T-helper 2 cell treated with Interferon-gamma antibody and Interleukin-4, amounts not matched to agents 100 ng/mL and 5 ng/mL, for 36 hours (primary cell): ENCODE measurements at regions not wholly inside any gene's neighbourhood (a gene's known extent, or its start where the extent isn't known, plus 50 kb on each side); places are given as distances from the start of the nearest gene placed in this dataset.

Experiments used
- intact Hi-C: fragments of 100-400 bp; cut with micrococcal nuclease; formaldehyde crosslinking; loops from one replicate; pipeline ENCODE4 v1.15.1; 2023

DNA sequence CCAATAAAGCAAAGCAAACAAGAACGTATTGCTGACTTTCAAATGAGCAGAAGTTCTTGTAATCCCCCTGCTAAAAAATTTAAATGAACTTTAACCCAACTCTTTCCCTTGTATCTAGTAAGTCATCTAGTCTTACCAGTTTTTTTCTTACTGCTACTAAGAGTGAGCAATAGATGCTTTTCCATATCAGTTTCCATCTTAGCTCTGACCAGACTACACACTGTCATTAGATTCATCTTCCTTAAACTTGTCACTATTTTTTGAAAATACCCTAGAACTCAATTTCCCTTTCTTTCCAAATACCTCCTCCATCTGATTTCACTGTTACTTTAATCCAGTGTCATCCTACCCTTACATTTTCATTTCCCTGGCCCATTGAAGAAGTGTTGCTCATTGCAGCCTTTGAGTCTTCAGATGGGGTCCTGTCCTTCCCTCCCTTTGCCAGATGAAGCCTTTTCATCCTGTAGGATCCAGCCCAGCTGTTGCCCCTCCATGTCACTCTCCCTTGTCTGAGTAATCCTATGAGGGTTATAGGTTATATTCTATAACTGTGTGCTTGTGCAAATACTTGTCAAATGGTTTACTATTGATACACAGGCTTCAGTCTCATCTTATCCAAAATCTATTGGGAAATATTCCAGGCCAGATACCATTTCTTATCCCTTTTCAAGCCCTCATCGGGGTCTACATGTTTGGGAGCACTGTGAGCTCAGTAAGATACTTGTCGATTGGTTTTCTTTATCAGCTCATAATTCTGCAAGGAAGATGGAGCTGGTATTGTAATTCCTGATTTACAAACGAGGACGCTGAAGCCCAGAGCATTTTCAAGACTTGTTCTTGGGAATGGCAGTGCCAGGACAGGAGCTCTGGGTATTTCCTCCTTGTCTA, 51.5 kb upstream of the ITGB1 start:
- intact Hi-C loops = loop anchor here (1.0 to 5.0 kb wide), 6 partner anchors 51 to 753 kb away; partner anchors contain the start of genes CCDC7 and ITGB1

DNA sequence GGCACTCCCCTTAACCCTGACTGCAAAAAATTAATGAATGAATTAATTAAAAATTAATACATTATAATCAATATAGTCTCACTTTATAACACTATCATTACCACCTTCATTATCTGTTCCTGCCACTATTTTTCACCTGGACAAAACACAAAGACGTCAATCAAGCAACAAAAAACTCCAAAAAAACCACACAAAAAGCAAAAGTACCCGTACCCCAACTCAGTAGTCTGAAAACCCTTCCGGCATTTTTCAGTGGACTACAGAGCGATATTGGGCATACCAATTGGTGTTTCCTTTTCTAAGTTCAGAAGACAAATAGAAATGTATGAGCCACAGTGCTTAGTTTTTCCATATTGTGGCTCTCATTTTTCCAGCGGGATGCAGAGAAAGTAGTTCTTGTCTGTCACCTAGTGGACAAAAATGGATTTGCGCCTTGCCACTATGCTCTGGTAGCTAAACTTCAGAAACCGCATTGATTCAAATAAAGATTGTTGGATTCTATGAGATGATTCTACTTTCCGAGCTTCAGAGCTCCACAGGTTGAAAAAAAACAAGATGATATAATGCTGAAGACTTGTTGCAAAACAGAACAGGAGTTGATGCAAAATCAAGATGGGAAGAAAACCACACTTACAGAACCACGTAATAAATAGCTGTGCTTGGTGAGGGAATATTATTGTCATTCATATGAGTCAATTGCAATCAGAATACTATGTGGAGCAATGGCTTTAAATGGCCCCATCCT, 50.6 kb upstream of the ITGB1 start:
- intact Hi-C loops = loop anchor here (1.0 to 5.0 kb wide), 9 partner anchors 28 to 752 kb away; partner anchors contain the start of genes CCDC7 and ITGB1

GRCh38 chr10:33007731-33008381, 49.8 kb upstream of the ITGB1 start:
- intact Hi-C loops = loop anchor here (1.0 to 5.0 kb wide), 8 partner anchors 28 to 751 kb away; partner anchors contain the start of gene CCDC7
